ENCODE measurements at regions not wholly inside any gene's neighbourhood (a gene's known extent, or its start where the extent isn't known, plus 50 kb on each side); places are given as distances from the start of the nearest gene placed in this dataset.

GRCh38 chr15:34655326-34655725, 71.9 kb upstream of the GOLGA8B start (continued):
- TF ChIP-seq CUX1 (CRISPR knock-in tag; IDR thresholded peaks at IDR 0.05), result no peak
- TF ChIP-seq HOMEZ (CRISPR knock-in tag; IDR thresholded peaks at IDR 0.05), result no peak
- no peak for TF ChIP-seq ARID2 (IDR thresholded peaks at IDR 0.05)
- no peak for TF ChIP-seq E4F1 (CRISPR knock-in tag; IDR thresholded peaks at IDR 0.05; ENCODE audit: borderline replicate concordance)
- peak; percentile 18 for TF ChIP-seq ZNF316 (IDR thresholded peaks at IDR 0.05)
- TF ChIP-seq DNMT1 (IDR thresholded peaks at IDR 0.05), result no peak
- TF ChIP-seq MNT (conservative IDR thresholded peaks at IDR 0.05), result 0 out of 4 replicates have a peak, but pooled peaks of 1 of the 2 experiments have one; percentile 6
- TF ChIP-seq TRIM24 (IDR thresholded peaks at IDR 0.05), result peak; percentile 78 to 88; a peak in 3 of 4 replicates
- TF ChIP-seq SETDB1 (IDR thresholded peaks at IDR 0.05; ENCODE audit: low read length), result no peak
- TF ChIP-seq TBL1XR1 (IDR thresholded peaks at IDR 0.05; ENCODE audit: low read length in 2 of 2), result 0 out of 4 replicates have a peak, but pooled peaks of 1 of the 2 experiments have one; percentile 21
- TF ChIP-seq HMGN3 (IDR thresholded peaks at IDR 0.05; ENCODE audit: borderline replicate concordance, extremely low read depth, insufficient read length, low read depth, low read length), result no peak
- no peak for TF ChIP-seq DACH1 (IDR thresholded peaks at IDR 0.05; ENCODE audit: partially characterized antibody)
- peak; percentile 100 for TF ChIP-seq HMBOX1 (IDR thresholded peaks at IDR 0.05)
- TF ChIP-seq PKNOX1 (IDR thresholded peaks at IDR 0.05), result no peak
- no peak for TF ChIP-seq CEBPG (CRISPR knock-in tag; IDR thresholded peaks at IDR 0.05)
- TF ChIP-seq CEBPG (tag; conservative IDR thresholded peaks at IDR 0.05 in 1 of 2, IDR thresholded peaks at IDR 0.05 in 1 of 2), result 0 out of 4 replicates have a peak, but pooled peaks of 1 of the 2 experiments have one; percentile 20
